Spleen (tissue), 7 donors: ENCODE measurements at regions not wholly inside any gene's neighbourhood (a gene's known extent, or its start where the extent isn't known, plus 50 kb on each side); places are given as distances from the start of the nearest gene placed in this dataset.

Experiments
- CTCF ChIP-seq, 11 experiments: fragments of 200-600 bp in 7 of 11; fragments of 450-650 bp in 4 of 11; sonication (generic) in 4 of 11; IDR thresholded peaks in 8 of 11; conservative IDR thresholded peaks in 3 of 11; 1 replicate in 7 of 11; 2 replicates in 4 of 11; pipeline versions ENCODE4 v1.4.0 to v1.8.0; 2016 to 2021; ENCODE audit warnings: antibody characterized with exemption in 11 of 11, inconsistent platforms in 4 of 11, mild to moderate bottlenecking in 1 of 11
- POLR2A ChIP-seq, 3 donors: fragments of 450-650 bp; IDR thresholded peaks; one replicate each; pipeline ENCODE4 v1.5.1; 2017; ENCODE audit warnings: antibody characterized with exemption in 3 of 3, mild to moderate bottlenecking in 1 of 3
- POLR2AphosphoS5 ChIP-seq, 3 donors: sonication (generic); formaldehyde crosslinking; IDR thresholded peaks; one replicate each; pipeline ENCODE4 v1.5.1; 2017; ENCODE audit warnings: antibody characterized with exemption in 3 of 3
- donor health status: DM: no; HTN: no; CAD: no; lungs with moderate emphysema.
- donor health status: DM: no; HTN: no; CAD: no.
- donor health status: DM: no; HTN: no; CAD: no.

DNA sequence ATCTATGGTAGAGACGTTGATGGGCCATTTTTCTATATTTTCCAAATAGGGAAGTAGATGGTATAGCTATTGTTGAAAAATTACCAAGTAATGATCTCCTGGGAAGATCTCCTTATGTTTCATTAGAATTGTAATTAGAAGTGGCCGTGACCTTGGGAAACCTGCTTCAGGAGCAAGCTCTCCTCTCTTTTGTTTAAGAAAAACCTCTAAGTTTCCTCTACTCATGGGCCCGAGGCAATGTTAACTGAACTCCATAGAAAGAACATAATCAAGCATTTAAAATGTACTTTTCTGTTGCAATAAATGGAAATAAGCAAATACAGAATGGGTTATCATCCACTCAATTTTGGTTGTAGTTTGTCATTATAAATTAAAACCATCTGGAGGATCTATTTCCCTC, 511.2 kb upstream of the MDFIC2 start:
- TF ChIP-seq POLR2AphosphoS5 (IDR thresholded peaks at IDR 0.05) (no peak), CTCF (IDR thresholded peaks at IDR 0.05 in 8 of 11, conservative IDR thresholded peaks at IDR 0.05 in 3 of 11) (no peak), POLR2A (IDR thresholded peaks at IDR 0.05) (no peak)
